ENCODE measurements at regions not wholly inside any gene's neighbourhood (a gene's known extent, or its start where the extent isn't known, plus 50 kb on each side); places are given as distances from the start of the nearest gene placed in this dataset.

- no peak for TF ChIP-seq EZH2 (IDR thresholded peaks at IDR 0.05; ENCODE audit: borderline replicate concordance)
- TF ChIP-seq CTCF (IDR thresholded peaks at IDR 0.05; ENCODE audit: poor library complexity), result no peak
- no peak for TF ChIP-seq EZH2phosphoT487 (IDR thresholded peaks at IDR 0.05; ENCODE audit: low read depth, severe bottlenecking, unreplicated experiment)
These were observed 214.7 kb upstream of the FLRT2 start for GRCh38 chr14:85315290-85315689.

GRCh38 chr14:85315733-85316290 lies 214.1 kb upstream of the FLRT2 start:
- Histone ChIP-seq H3K36me3 (replicated peaks; ENCODE audit: insufficient read depth, low read depth) (no peaks in the 10 kb centered on the region), H3K27ac (no peak overlapping the region), H3K79me2 (no peaks in the 10 kb centered on the region), H3K4me3 (no peak overlapping the region), H3K9me2 (replicated peaks; ENCODE audit: insufficient read depth) (no peaks in the 10 kb centered on the region), H4K20me1 (ENCODE audit: insufficient read depth, poor library complexity, severe bottlenecking) (no peaks in the 10 kb centered on the region), H3K4me1 (ENCODE audit: insufficient read depth) (peaks cover 7% of the 10 kb centered on the region), H2AFZ (no peak overlapping the region), H3K9me3 (ENCODE audit: low read depth) (no peaks in the 10 kb centered on the region), H3K4me2 (no peak overlapping the region), H3K27me3 (no peaks in the 10 kb centered on the region)
- TF ChIP-seq CTCF (IDR thresholded peaks at IDR 0.05; ENCODE audit: poor library complexity), result no peak
- TF ChIP-seq EZH2phosphoT487 (IDR thresholded peaks at IDR 0.05; ENCODE audit: low read depth, severe bottlenecking, unreplicated experiment), result no peak
- TF ChIP-seq EZH2 (IDR thresholded peaks at IDR 0.05; ENCODE audit: borderline replicate concordance), result no peak
- WGBS (ENCODE audit: low lambda C conversion rate, missing lambda C conversion rate), result 67% methylated on average over 5 of the region's 5 CpGs
- no peak for DNase-seq (ENCODE audit: low spot score)

More at GRCh38 chr14:85315290-85315689, 214.7 kb upstream of the FLRT2 start:
- Histone ChIP-seq H3K36me3 (replicated peaks; ENCODE audit: insufficient read depth, low read depth) (no peaks in the 10 kb centered on the region), H3K4me3 (no peak overlapping the region), H3K9me2 (replicated peaks; ENCODE audit: insufficient read depth) (no peaks in the 10 kb centered on the region), H3K27ac (no peak overlapping the region), H3K9me3 (ENCODE audit: low read depth) (no peaks in the 10 kb centered on the region), H2AFZ (no peak overlapping the region), H3K27me3 (no peaks in the 10 kb centered on the region), H3K4me2 (no peak overlapping the region), H3K79me2 (no peaks in the 10 kb centered on the region), H3K4me1 (ENCODE audit: insufficient read depth) (peaks cover 7% of the 10 kb centered on the region), H4K20me1 (ENCODE audit: insufficient read depth, poor library complexity, severe bottlenecking) (no peaks in the 10 kb centered on the region)
- 69% methylated on average over 3 of the region's 3 CpGs for WGBS (ENCODE audit: low lambda C conversion rate, missing lambda C conversion rate)
- DNase-seq (ENCODE audit: low spot score), result no peak

- no peaks in the 10 kb centered on the region for H4K20me1 ChIP-seq (ENCODE audit: insufficient read depth, poor library complexity, severe bottlenecking)
- no peaks in the 10 kb centered on the region for H3K27me3 ChIP-seq
- no peaks in the 10 kb centered on the region for H3K9me2 ChIP-seq (replicated peaks; ENCODE audit: insufficient read depth)
- TF ChIP-seq EZH2 (IDR thresholded peaks at IDR 0.05; ENCODE audit: borderline replicate concordance) (no peak), CTCF (IDR thresholded peaks at IDR 0.05; ENCODE audit: poor library complexity) (no peak), EZH2phosphoT487 (IDR thresholded peaks at IDR 0.05; ENCODE audit: low read depth, severe bottlenecking, unreplicated experiment) (no peak)
- H3K9me3 ChIP-seq (ENCODE audit: low read depth), result no peaks in the 10 kb centered on the region
- H3K4me3 ChIP-seq, result no peak overlapping the region
- DNase-seq (ENCODE audit: low spot score), result no peak
- no peak overlapping the region for H3K27ac ChIP-seq
- no peak overlapping the region for H2AFZ ChIP-seq
- H3K4me2 ChIP-seq, result no peak overlapping the region
- no peaks in the 10 kb centered on the region for H3K79me2 ChIP-seq
- WGBS (ENCODE audit: low lambda C conversion rate, missing lambda C conversion rate), result 37% methylated on average over 2 of the region's 2 CpGs
- peaks cover 7% of the 10 kb centered on the region for H3K4me1 ChIP-seq (ENCODE audit: insufficient read depth)
- no peaks in the 10 kb centered on the region for H3K36me3 ChIP-seq (replicated peaks; ENCODE audit: insufficient read depth, low read depth)
These were observed 213.1 kb upstream of the FLRT2 start for GRCh38 chr14:85316701-85317410.
